ENCODE measurements at regions not wholly inside any gene's neighbourhood (a gene's known extent, or its start where the extent isn't known, plus 50 kb on each side); places are given as distances from the start of the nearest gene placed in this dataset.

DNA sequence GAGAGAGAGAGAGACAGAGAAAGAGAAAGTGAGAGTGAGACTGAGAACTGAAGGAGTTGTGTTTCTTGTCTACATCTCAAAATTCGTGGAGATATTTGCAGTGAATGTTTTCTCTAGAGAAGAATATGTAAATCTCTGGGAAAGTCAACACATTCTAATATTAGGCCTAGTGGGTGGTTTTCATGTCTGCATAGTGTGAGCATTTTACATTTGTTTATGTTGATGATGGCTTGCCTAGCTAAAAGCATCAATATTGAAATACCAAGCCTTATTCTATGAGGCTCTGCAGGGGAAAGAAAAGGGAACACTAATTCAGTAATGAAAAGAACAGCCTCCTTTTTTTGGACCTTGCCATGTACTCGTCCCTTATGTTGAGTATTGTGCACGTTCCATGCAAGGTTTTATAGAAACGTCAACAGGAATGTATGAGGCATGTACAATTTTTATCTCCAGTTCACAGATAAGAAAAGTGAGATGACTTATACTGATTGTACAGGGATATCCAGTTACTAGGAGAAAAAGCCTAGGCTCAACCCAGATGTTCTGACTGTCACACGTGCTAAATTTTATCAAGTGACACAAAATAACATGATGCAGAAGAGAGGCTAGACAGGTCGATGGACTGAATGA lies 1288.9 kb upstream of the SLC10A2 start:
- Histone ChIP-seq H3K9me3 (ENCODE audit: insufficient read depth, low read length, severe bottlenecking) (no peaks in the 10 kb centered on the region), H4K20me1 (ENCODE audit: insufficient read depth, low read length) (no peaks in the 10 kb centered on the region), H3K9ac (ENCODE audit: low read depth, low read length) (no peak overlapping the region), H3K27me3 (ENCODE audit: insufficient read depth, low read length, poor library complexity) (no peaks in the 10 kb centered on the region), H3K36me3 (ENCODE audit: insufficient read depth, low read length) (no peaks in the 10 kb centered on the region), H3K79me2 (ENCODE audit: insufficient read depth, low read length) (no peaks in the 10 kb centered on the region), H3K4me1 (ENCODE audit: insufficient read depth, low read length) (no peaks in the 10 kb centered on the region), H3K27ac (ENCODE audit: low read length) (no peak overlapping the region), H2AFZ (ENCODE audit: low read depth, low read length) (no peak overlapping the region), H3K4me2 (ENCODE audit: insufficient read depth, low read length) (no peak overlapping the region), H3K4me3 (ENCODE audit: low read depth in 1 of 2, low read length in 2 of 2) (no peak overlapping the region)
- TF ChIP-seq, protein P1, sequence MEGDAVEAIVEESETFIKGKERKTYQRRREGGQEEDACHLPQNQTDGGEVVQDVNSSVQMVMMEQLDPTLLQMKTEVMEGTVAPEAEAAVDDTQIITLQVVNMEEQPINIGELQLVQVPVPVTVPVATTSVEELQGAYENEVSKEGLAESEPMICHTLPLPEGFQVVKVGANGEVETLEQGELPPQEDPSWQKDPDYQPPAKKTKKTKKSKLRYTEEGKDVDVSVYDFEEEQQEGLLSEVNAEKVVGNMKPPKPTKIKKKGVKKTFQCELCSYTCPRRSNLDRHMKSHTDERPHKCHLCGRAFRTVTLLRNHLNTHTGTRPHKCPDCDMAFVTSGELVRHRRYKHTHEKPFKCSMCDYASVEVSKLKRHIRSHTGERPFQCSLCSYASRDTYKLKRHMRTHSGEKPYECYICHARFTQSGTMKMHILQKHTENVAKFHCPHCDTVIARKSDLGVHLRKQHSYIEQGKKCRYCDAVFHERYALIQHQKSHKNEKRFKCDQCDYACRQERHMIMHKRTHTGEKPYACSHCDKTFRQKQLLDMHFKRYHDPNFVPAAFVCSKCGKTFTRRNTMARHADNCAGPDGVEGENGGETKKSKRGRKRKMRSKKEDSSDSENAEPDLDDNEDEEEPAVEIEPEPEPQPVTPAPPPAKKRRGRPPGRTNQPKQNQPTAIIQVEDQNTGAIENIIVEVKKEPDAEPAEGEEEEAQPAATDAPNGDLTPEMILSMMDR (IDR thresholded peaks at IDR 0.05; ENCODE audit: borderline replicate concordance, extremely low read depth, low read length, poor library complexity, severe bottlenecking), result no peak
- no peak for TF ChIP-seq EZH2 (IDR thresholded peaks at IDR 0.05; ENCODE audit: borderline replicate concordance, low read depth, low read length, severe bottlenecking)
- ATAC-seq (ENCODE audit: insufficient read depth, low read depth), result no peak
- no peak for DNase-seq

- H3K4me2 ChIP-seq (ENCODE audit: insufficient read depth, low read length), result no peak overlapping the region
- ATAC-seq (ENCODE audit: insufficient read depth, low read depth), result no peak
These were observed 1261.0 kb upstream of the SLC10A2 start for GRCh38 chr13:104327211-104327610.

DNA sequence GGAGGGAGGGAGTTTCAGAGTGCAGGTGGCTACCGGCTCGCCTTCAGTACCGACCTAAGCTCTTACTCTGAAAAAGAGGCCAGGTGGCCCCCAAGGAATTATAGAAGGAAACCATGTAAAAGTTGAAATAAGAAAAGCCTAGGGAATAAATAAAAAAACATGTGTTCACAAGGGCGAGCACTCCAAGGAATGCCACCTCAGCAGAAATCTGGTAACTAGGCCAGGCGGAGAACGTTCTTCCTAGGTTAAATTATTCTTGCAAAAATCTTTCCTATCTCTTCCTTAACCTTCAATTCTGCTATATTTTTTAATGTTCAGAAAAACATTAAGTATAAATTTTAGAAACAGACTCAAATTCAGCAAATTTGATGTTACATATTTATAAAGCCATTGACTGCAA lies 1260.3 kb upstream of the SLC10A2 start:
- Histone ChIP-seq H3K4me2 (ENCODE audit: insufficient read depth, low read length) (no peak overlapping the region), H3K36me3 (ENCODE audit: insufficient read depth, low read length) (no peaks in the 10 kb centered on the region), H3K9me3 (ENCODE audit: insufficient read depth, low read length, severe bottlenecking) (no peaks in the 10 kb centered on the region), H3K27ac (ENCODE audit: low read length) (no peak overlapping the region), H3K27me3 (ENCODE audit: insufficient read depth, low read length, poor library complexity) (no peaks in the 10 kb centered on the region), H3K4me3 (ENCODE audit: low read depth in 1 of 2, low read length in 2 of 2) (no peak overlapping the region), H3K4me1 (ENCODE audit: insufficient read depth, low read length) (no peaks in the 10 kb centered on the region), H4K20me1 (ENCODE audit: insufficient read depth, low read length) (no peaks in the 10 kb centered on the region), H3K9ac (ENCODE audit: low read depth, low read length) (no peak overlapping the region), H2AFZ (ENCODE audit: low read depth, low read length) (no peak overlapping the region), H3K79me2 (ENCODE audit: insufficient read depth, low read length) (no peaks in the 10 kb centered on the region)
- ATAC-seq (ENCODE audit: insufficient read depth, low read depth) (no peak), DNase-seq (no peak)
- TF ChIP-seq, protein P1 (IDR thresholded peaks at IDR 0.05; ENCODE audit: borderline replicate concordance, extremely low read depth, low read length, poor library complexity, severe bottlenecking), result no peak
- TF ChIP-seq EZH2 (IDR thresholded peaks at IDR 0.05; ENCODE audit: borderline replicate concordance, low read depth, low read length, severe bottlenecking), result no peak

More at GRCh38 chr13:104327211-104327610, 1261.0 kb upstream of the SLC10A2 start:
- Histone ChIP-seq H4K20me1 (ENCODE audit: insufficient read depth, low read length) (no peaks in the 10 kb centered on the region), H3K9me3 (ENCODE audit: insufficient read depth, low read length, severe bottlenecking) (no peaks in the 10 kb centered on the region), H3K9ac (ENCODE audit: low read depth, low read length) (no peak overlapping the region), H3K79me2 (ENCODE audit: insufficient read depth, low read length) (no peaks in the 10 kb centered on the region), H3K36me3 (ENCODE audit: insufficient read depth, low read length) (no peaks in the 10 kb centered on the region), H3K27ac (ENCODE audit: low read length) (no peak overlapping the region), H3K4me3 (ENCODE audit: low read depth in 1 of 2, low read length in 2 of 2) (no peak overlapping the region), H3K27me3 (ENCODE audit: insufficient read depth, low read length, poor library complexity) (no peaks in the 10 kb centered on the region), H3K4me1 (ENCODE audit: insufficient read depth, low read length) (no peaks in the 10 kb centered on the region), H2AFZ (ENCODE audit: low read depth, low read length) (no peak overlapping the region)
- no peak for DNase-seq
- TF ChIP-seq EZH2 (IDR thresholded peaks at IDR 0.05; ENCODE audit: borderline replicate concordance, low read depth, low read length, severe bottlenecking), result no peak
- TF ChIP-seq, protein P1 (IDR thresholded peaks at IDR 0.05; ENCODE audit: borderline replicate concordance, extremely low read depth, low read length, poor library complexity, severe bottlenecking), result no peak
